Prostate gland (tissue), 2 donors: ENCODE measurements at regions not wholly inside any gene's neighbourhood (a gene's known extent, or its start where the extent isn't known, plus 50 kb on each side); places are given as distances from the start of the nearest gene placed in this dataset.

ENCODE experiments used
- DNase-seq: peaks from one replicate; pipeline ENCODE4 v3.0.0-alpha.2; 2019; ENCODE audit warnings: low spot score
- H3K27ac ChIP-seq, 2 donors: fragments of 200-600 bp; sonication (generic); 2 replicates each; pipeline ENCODE4 v1.5.1; 2017 to 2019
- H3K27me3 ChIP-seq: fragments of 200-600 bp; sonication (generic); replicated peaks from 2 replicates; pipeline ENCODE4 v1.5.1; 2019; ENCODE audit not compliant: insufficient read depth
- H3K36me3 ChIP-seq, 2 donors: fragments of 200-600 bp; sonication (generic); 1 replicate in 1 of 2; 2 replicates in 1 of 2; pipeline versions ENCODE4 v1.5.1 to v1.8.1; 2017 to 2019
- H3K4me1 ChIP-seq: fragments of 200-600 bp; sonication (generic); replicated peaks from 2 replicates; pipeline ENCODE4 v1.5.1; 2019
- H3K4me3 ChIP-seq, 2 donors: fragments of 200-600 bp; sonication (generic); 2 replicates each; pipeline ENCODE4 v1.5.1; 2017 to 2019
- H3K9me3 ChIP-seq: fragments of 200-600 bp; sonication (generic); 2 replicates; pipeline ENCODE4 v1.5.1; 2017
- POLR2A ChIP-seq: fragments of 450-650 bp; IDR thresholded peaks from one replicate; pipeline ENCODE4 v1.6.1; 2016; ENCODE audit warnings: antibody characterized with exemption, mild to moderate bottlenecking
- POLR2AphosphoS5 ChIP-seq: sonication (generic); formaldehyde crosslinking; IDR thresholded peaks from one replicate; pipeline ENCODE4 v1.6.1; 2017; ENCODE audit warnings: antibody characterized with exemption
- WGBS: methylation state at CpG from one replicate; pipeline ENCODE4 v1.1.5; 2018; 5-methylcytosine and 5-hydroxymethylcytosine counted together
- intact Hi-C: fragments of 100-400 bp; cut with DNase I; formaldehyde crosslinking; loops from one replicate; pipeline ENCODE4 v1.14.2; 2022
- TF ChIP-seq, protein P1 (sequence below), 4 experiments: fragments of 200-600 bp in 2 of 4; fragments of 450-650 bp in 2 of 4; sonication (generic) in 2 of 4; IDR thresholded peaks; 1 replicate in 3 of 4; 2 replicates in 1 of 4; pipeline ENCODE4 v1.5.1; 2016 to 2019; ENCODE audit warnings: antibody characterized with exemption in 4 of 4, mild to moderate bottlenecking in 2 of 4, moderate library complexity in 2 of 4

DNA sequence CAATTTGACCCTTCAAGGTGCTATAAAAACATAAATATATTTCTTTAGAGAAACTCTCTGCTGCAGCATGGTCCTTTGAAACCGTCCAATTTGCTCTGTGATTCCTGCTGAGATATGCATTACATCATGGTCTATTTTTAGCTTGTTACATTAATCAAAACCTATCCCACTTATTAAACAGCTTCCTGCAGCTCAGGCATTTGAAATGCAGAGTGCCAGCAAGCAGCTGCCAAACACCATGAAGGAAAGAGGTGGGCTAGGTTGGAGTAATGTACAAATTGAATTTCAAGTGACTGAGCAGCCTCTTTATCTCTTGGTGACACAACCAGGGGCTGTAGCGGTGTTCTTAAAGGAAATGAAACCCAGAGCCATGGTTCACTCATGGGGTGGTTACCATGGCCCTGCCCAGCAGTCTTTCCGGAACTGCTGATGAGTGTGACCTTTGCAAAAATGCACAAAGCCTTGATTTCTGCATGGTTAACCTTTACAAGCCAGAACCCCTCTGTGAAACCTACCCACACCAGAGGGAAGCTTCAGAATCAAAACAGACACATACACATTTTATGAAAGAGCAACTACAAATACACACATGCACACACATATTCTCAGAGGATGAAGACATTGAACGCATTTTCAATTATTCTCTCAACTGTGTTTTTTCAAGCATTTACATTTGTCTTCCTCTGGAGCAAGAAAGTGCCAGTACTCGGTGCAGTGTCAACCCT is 155.8 kb upstream of the ZNF608 start:
- peaks cover 3% of the 10 kb centered on the region for H3K4me1 ChIP-seq
- no peaks in the 10 kb centered on the region for H3K36me3 ChIP-seq
- WGBS = 61% methylated on average over 5 of the region's 5 CpGs
- no peaks in the 10 kb centered on the region for H3K27me3 ChIP-seq
- no peak for TF ChIP-seq POLR2A
- no peak for TF ChIP-seq POLR2AphosphoS5
- TF ChIP-seq, protein P1, sequence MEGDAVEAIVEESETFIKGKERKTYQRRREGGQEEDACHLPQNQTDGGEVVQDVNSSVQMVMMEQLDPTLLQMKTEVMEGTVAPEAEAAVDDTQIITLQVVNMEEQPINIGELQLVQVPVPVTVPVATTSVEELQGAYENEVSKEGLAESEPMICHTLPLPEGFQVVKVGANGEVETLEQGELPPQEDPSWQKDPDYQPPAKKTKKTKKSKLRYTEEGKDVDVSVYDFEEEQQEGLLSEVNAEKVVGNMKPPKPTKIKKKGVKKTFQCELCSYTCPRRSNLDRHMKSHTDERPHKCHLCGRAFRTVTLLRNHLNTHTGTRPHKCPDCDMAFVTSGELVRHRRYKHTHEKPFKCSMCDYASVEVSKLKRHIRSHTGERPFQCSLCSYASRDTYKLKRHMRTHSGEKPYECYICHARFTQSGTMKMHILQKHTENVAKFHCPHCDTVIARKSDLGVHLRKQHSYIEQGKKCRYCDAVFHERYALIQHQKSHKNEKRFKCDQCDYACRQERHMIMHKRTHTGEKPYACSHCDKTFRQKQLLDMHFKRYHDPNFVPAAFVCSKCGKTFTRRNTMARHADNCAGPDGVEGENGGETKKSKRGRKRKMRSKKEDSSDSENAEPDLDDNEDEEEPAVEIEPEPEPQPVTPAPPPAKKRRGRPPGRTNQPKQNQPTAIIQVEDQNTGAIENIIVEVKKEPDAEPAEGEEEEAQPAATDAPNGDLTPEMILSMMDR (IDR thresholded peaks at IDR 0.05) = no peak
- H3K9me3 ChIP-seq = no peaks in the 10 kb centered on the region
- no peak for DNase-seq
- intact Hi-C loops = loop anchor here (10.0 kb wide), 2 partner anchors 77 to 583 kb away; no protein-coding TSS in a partner anchor
- no peak overlapping the region for H3K27ac ChIP-seq
- no peak overlapping the region for H3K4me3 ChIP-seq

GRCh38 chr5:124905256-124906130 is 159.1 kb upstream of the ZNF608 start:
- no peak for DNase-seq
- Histone ChIP-seq H3K36me3 (no peaks in the 10 kb centered on the region), H3K27ac (no peak overlapping the region), H3K27me3 (no peaks in the 10 kb centered on the region), H3K9me3 (no peaks in the 10 kb centered on the region), H3K4me3 (no peak overlapping the region), H3K4me1 (peaks cover 3% of the 10 kb centered on the region)
- TF ChIP-seq, protein P1 (IDR thresholded peaks at IDR 0.05) = no peak
- TF ChIP-seq POLR2AphosphoS5 = no peak
- TF ChIP-seq POLR2A = no peak
- intact Hi-C loops = loop anchor here (5.0 to 10.0 kb wide), 5 partner anchors 38 to 579 kb away; partner anchors contain the start of gene ZNF608
- 78% methylated on average over 2 of the region's 2 CpGs for WGBS

DNA sequence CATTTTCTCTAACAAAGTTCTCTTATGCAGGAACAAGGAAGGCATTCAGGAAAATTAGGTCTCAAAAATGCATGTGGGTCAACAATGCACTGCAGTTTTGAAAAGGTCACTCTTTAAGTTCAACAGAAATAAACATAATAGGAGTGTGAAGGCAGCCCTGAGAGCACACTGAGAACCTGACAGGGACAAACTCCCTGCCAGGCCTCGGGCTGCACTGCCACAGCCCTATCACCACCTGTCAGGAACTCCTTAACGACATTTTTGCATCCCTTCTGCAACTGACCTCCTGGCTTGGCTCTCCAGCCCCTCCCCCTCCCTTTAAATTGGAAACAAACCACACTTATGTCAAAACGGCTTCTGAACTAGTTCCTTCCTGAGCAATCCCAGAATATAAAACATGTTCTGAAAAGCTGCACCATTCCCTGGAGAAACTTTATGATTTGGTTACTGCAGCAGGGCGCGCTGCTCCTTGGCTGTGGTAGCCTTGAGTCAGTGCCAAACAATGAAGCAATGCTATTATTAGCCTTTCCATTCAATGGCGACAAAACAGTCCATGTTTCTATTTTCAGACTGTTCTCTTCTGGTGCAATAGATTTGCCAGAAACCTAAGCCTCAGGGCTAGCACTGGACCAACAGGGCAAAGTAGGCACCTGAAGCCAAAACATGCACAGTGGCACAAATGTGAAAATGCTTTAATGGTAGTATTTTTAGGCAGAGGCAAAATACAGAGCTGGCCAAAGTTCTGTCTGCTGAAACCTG is 160.1 kb upstream of the ZNF608 start:
- DNase-seq = peak; percentile 76
- no peak overlapping the region for H3K4me3 ChIP-seq
- H3K4me1 ChIP-seq = peaks cover 3% of the 10 kb centered on the region
- TF ChIP-seq POLR2AphosphoS5 (peak; percentile 80), POLR2A (no peak)
- TF ChIP-seq, protein P1 (IDR thresholded peaks at IDR 0.05) = no peak
- no peaks in the 10 kb centered on the region for H3K9me3 ChIP-seq
- H3K27me3 ChIP-seq = no peaks in the 10 kb centered on the region
- H3K36me3 ChIP-seq = no peaks in the 10 kb centered on the region
- peak overlapping the region; percentile 10 to 20 for H3K27ac ChIP-seq
- intact Hi-C loops = loop anchor here (5.0 to 10.0 kb wide), 5 partner anchors 39 to 578 kb away; partner anchors contain the start of gene ZNF608
- 3% methylated on average over 6 of the region's 6 CpGs for WGBS

DNA sequence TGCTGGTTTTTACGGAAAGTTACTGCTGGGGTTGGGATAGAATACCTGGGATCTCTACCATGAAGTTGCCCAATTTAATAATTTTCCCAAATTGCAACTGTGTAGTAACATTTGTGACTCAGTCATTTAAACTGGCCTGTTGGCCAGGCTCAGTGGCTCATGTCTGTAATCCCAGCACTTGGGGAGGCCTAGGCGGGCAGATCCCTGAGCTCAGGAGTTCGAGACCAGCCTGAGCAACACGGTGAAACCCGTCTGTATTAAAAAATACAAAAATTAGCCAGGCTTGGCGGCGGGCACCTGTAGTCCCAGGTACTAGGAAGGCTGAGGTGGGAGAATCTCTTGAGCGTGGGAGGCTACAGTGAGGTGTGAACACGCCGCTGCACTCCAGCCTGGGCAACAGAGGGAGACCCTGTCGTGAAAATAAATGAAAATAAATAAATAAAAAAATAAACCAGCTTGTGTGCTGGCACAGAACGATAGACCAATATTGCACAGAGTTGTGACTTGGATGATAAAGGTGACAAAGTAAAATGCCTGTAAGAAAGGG is 160.7 kb upstream of the ZNF608 start:
- peaks cover 3% of the 10 kb centered on the region for H3K4me1 ChIP-seq
- TF ChIP-seq POLR2A (no peak), POLR2AphosphoS5 (no peak)
- TF ChIP-seq, protein P1 (IDR thresholded peaks at IDR 0.05) = no peak
- 82% methylated on average over 12 of the region's 12 CpGs for WGBS

More for the DNA sequence above, 160.7 kb upstream of the ZNF608 start:
- DNase-seq = no peak
- H3K27ac ChIP-seq = peak overlapping the region; percentile 10 to 20
- H3K36me3 ChIP-seq = no peaks in the 10 kb centered on the region
- no peak overlapping the region for H3K4me3 ChIP-seq
- no peaks in the 10 kb centered on the region for H3K27me3 ChIP-seq
- intact Hi-C loops = loop anchor here (5.0 to 10.0 kb wide), 5 partner anchors 40 to 578 kb away; partner anchors contain the start of gene ZNF608
- no peaks in the 10 kb centered on the region for H3K9me3 ChIP-seq
